GM18502 (cell line): ENCODE measurements at regions not wholly inside any gene's neighbourhood (a gene's known extent, or its start where the extent isn't known, plus 50 kb on each side); places are given as distances from the start of the nearest gene placed in this dataset.

Experiments used
- ATAC-seq: cut with Tn5 transposase; IDR thresholded peaks from one replicate; pipeline ENCODE4 v1.9.1; 2021; ENCODE audit warnings: mild to moderate bottlenecking; ENCODE audit not compliant: unreplicated experiment, poor library complexity

DNA sequence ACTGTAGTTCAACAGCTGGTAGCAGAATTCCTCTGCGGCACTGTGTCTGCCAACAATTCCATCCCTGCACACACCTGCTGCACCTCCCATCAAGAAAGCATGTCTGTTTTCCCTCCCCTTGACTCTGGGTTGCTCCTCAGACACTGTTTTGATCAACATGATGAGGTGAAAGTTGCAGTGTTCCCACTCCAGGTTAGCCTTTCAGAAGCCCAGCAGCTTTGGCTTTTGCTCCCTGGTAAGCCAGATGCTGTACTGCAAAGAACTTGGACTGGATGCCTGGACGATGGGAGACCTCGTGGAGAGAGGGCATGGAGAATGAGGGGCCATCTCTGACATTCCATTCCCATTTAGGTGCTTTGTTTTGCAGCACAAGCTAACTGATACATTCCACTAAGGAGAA, 79.1 kb upstream of the MAFB start:
- ATAC-seq, result no peak

- ATAC-seq, result no peak
Observed at GRCh38 chr20:40769677-40770285, 80.7 kb upstream of the MAFB start.

DNA sequence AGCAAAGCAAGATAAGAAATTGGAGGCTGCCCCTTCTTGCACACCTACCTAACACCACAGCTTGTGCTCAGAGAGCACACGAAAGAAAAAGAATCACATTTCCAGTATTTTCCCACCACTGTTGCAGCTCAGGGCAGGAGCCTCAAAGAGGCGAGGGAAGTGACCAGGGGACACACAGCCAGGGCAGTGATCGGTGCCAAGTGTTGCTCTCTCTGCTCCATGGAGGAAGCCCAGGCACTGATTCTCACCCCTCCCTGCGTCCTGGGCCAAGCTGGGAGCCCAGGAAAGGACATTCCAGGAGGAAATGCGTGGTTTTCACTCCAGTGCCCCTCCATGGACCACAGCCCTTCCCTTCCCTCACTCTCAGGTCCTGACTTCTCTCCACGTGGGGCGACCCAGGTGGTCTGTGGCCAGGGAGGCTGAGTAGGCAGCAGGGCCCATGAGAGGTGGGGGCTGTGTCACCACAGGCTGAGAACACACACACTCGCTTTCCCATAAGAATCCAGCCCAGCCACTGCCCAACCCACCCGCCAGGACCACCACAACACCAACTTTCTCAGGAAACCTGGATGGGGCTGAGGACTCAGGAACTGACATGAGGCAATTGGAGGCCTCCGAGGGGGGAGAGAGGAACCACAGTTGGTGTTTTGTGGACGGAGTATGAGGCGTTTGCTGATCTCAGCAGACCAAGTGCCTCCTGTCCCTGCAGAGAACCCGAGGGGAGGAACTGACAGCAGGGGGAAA, 81.7 kb upstream of the MAFB start:
- no peak for ATAC-seq

DNA sequence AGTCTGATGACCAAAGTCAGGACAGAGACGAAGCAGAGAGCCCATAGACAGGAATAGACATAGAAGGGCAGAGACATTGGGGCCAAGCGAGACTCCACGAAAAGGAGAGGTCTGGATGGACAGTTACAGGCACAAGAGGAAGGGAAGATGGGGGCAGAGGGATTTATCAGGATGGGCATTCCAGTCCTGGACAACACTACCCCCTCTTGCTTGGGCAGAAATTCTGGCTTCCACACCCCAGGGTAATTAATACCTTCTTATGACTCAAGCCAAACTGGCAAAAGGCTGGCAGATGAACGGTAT, 82.2 kb upstream of the MAFB start:
- no peak for ATAC-seq

GRCh38 chr20:40771848-40772511, 82.9 kb upstream of the MAFB start:
- no peak for ATAC-seq

GRCh38 chr20:40773376-40773775, 84.3 kb upstream of the MAFB start:
- ATAC-seq, result no peak

DNA sequence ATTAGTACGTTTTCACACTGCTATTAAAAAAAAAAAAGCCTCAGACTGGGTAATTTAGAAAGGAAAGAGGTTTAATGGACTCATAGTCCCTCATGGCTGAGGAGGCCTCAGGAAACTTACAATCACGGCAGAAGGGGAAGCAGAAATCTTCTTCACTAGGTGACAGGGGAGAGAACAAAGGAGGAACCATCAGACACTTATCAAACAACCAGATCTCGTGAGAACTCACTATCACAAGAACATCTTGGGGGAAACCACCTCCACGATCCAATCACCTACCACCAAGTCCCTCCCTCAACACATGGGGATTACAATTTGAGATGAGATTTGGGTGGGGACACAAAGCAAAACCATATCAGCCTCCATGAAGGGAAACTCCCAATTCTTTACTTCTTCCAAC, 85.2 kb upstream of the MAFB start:
- ATAC-seq, result no peak

DNA sequence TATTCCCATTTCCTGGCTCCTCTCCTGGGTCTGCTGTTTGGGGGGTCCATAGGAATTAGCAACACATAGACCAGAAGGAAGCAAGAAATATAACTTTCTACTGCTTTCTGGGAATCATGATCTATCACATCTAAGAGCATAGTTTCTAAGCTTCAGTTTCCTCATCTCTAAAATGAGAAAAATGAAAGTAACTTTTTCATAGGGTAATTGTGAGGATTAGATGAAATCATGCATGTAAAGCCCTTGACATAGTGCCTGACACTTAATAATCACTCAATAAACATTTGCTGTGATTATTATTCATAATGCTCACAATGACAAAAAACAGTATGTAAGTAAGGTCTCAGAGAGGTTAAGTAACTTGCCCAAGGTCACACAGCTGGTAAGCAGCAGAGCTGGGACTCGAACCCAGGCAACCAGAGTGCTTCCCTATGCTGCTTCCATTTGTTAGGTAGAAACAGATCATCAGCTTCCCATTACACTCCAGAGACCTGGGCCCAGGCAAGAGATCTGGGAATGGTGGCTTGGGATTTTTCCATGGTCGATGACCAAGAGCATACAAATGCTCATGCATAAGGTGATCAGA, 86.6 kb upstream of the MAFB start:
- no peak for ATAC-seq

DNA sequence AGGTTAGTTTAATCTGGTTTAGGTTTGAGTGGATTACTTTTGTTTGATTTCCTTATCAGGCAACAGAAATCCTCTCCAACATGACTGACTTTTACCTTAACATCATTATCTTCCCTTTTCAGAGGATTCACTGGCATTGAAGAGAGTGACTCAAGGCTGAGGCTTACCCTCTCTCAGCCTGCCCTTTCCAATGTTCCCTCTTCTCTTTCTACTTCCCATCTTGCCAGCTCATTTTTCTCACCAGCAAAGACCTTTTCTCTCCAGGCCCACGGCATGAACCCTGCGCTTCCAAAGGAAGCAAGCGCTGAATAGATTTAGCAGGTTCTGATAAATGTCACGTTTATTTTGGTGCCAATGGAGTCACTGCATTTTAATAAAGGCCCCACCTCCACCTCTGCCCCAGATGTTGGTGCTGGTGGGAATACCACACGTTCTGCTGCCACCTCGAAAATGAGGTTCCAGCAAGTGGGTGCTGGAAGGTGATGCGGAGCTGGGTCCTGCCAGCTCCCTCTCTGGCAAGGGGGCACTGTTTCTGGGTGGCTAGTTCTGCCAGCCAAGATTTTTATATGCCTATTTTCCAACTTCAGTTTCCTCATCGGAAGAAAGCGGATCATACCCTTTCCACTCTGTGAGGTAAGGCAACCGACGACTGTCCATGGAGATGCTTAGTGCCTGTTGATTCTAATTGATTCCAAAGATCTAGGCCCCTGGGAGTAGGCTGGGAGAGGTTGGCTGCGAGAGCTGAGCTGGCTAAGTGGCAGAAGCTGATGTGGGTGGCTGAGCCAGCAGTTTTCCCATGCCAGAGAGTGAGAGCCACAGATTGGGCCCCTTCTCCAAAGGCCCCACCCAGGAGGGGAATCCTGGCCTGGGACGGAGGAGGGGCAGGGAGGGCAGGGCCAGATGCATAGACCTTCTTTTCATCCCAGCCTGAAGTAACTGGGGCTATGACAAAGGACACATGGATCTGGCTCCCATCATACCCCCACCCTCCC, 87.7 kb upstream of the MAFB start:
- no peak for ATAC-seq

DNA sequence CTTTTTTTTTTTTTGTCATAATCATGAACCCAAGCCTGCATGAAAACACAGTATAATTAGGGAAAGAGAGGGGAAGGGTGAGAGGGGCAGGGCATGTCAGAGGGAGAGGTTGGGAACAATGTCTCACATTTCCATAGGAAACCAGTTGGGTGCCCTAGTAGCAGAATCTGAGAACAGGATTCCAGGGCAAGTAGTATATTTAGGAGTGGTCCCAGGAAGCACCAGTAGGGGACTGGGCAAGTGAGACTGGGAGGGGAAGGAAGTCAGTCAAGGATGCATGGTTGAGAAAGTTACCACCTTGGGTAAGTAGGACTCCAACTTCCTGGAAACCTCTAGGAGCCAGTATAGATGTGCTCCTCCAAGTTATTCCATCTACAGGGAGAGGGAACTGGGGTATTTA, 88.6 kb upstream of the MAFB start:
- no peak for ATAC-seq

- no peak for ATAC-seq
Observed at GRCh38 chr20:40778894-40779496, 90.0 kb upstream of the MAFB start.

DNA sequence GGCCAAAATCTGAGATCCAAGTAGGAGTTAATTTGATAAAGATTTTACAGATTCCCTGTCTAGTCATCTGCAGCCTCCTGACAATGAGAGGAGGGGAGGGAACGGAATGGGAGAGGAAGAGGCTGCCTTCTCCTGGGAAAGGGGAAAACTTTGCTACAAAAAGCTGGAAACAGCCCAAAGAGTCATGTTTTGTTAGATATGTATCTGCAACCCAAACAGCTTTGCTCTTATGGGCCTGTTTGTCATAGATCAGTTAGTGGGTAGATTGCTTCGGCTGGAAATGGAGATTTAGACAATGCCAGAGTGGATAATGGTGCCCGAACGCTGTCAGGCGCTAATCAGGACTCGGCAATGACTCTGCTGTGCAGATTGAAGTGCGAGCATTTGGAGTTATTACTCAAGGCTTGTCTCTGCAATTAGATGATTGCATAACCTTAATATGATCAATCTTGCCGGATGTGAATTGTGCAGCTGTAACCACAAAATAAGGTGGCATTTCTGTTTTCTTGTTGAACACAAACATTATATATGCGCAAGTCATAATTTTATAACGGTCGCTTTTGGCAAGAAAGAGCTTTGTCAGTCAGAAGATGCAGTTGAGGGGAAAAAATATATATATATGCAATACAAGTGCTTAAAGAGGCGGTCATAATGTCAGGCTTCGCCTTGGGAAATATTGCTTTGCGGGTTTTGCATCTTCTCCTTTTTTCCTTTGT, 92.4 kb upstream of the MAFB start:
- ATAC-seq, result no peak

DNA sequence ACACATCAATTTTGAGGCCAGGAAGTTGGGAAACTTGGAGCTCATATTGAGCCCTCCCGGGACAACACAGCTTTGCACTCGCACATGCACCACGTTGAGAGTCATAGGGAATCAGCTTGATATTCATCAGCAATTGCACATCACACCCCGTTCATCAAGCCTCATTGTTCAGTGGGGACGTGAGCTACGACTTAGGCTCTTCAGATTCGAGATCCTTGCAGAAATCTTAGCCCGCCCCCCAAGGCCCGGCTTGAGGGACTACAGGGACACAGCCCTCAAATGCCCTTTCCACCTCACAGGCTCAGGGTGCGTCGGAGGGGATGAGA, 93.0 kb upstream of the MAFB start:
- no peak for ATAC-seq

GRCh38 chr20:40785346-40785745, 96.3 kb upstream of the MAFB start:
- ATAC-seq, result no peak

DNA sequence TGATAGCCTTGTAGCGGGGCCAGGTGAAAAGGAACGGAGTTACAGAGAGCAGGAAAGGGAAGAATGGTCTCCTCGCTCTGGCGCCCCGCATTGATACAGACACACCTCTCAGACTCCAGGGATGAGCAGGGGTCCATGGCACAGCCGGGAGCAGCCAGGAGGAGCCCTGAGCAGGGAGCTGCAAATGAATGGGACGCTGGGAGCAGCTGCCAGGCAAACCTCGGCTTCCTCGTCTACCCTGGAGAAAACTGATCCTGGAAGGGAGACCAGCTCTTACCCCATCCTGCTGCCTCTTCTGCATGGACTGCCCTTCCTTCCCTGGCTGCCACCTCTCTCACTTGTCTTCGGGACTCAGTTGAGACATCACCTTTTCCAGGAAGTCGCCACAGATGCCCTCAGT, 97.3 kb upstream of the MAFB start:
- no peak for ATAC-seq

- ATAC-seq, result no peak
Observed at GRCh38 chr20:40787941-40788340, 98.9 kb upstream of the MAFB start.

GRCh38 chr20:40797425-40797824, 108.4 kb upstream of the MAFB start:
- ATAC-seq, result no peak

GRCh38 chr20:40798066-40798465, 109.0 kb upstream of the MAFB start:
- no peak for ATAC-seq

GRCh38 chr20:40802886-40803285, 113.8 kb upstream of the MAFB start:
- no peak for ATAC-seq

- ATAC-seq, result no peak
Observed at GRCh38 chr20:40803381-40803780, 114.3 kb upstream of the MAFB start.
